Skeletal muscle tissue (tissue), 3 donors: ENCODE measurements at regions not wholly inside any gene's neighbourhood (a gene's known extent, or its start where the extent isn't known, plus 50 kb on each side); places are given as distances from the start of the nearest gene placed in this dataset.

ENCODE experiments used
- H3K27ac ChIP-seq: one replicate; pipeline ENCODE4 v1.7.0; 2013; ENCODE audit warnings: mild to moderate bottlenecking, low read depth, low read length, inconsistent platforms
- H3K27me3 ChIP-seq, 3 donors: one replicate each; pipeline ENCODE4 v1.7.0; 2013; ENCODE audit warnings: low read length in 3 of 3; ENCODE audit not compliant: control insufficient read depth in 3 of 3, insufficient read depth in 3 of 3
- H3K36me3 ChIP-seq, 3 donors: one replicate each; pipeline ENCODE4 v1.7.0; 2013; ENCODE audit warnings: low read length in 3 of 3; ENCODE audit not compliant: control insufficient read depth in 3 of 3, insufficient read depth in 3 of 3
- H3K4me1 ChIP-seq, 3 donors: one replicate each; pipeline ENCODE4 v1.7.0; 2013; ENCODE audit warnings: low read length in 3 of 3, mild to moderate bottlenecking in 3 of 3; ENCODE audit not compliant: control insufficient read depth in 3 of 3, insufficient read depth in 3 of 3
- H3K4me3 ChIP-seq, 3 donors: one replicate each; pipeline ENCODE4 v1.7.0; 2013; ENCODE audit warnings: low read length in 3 of 3
- H3K9ac ChIP-seq, 3 donors: one replicate each; pipeline ENCODE4 v1.7.0; 2013; ENCODE audit warnings: low read length in 3 of 3, mild to moderate bottlenecking in 3 of 3, moderate library complexity in 2 of 3, low read depth in 1 of 3
- H3K9me3 ChIP-seq, 3 donors: one replicate each; pipeline ENCODE4 v1.7.0; 2013; ENCODE audit warnings: low read length in 3 of 3; ENCODE audit not compliant: control insufficient read depth in 3 of 3
- donor health status: Osteomylitis.

DNA sequence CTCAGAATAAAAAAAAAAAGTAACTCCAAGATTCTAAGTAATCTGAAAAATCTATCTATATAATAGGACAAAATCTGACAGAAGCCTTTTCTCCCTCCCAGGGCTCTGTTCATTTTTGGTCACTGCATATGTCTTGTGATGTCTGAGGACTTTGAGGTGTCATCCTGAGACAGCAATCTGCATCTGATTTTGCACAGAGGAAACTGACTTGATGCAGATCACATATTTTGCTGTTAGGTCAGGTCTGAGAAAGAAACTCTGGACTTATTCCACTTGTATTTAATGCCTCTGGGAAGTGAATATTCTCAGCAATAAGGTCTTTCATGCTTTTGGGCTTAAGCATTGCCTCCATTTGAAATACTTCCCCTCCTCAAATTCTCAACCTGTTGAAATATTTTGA, 295.2 kb upstream of the THBS1 start:
- no peaks in the 10 kb centered on the region for H3K9me3 ChIP-seq
- no peak overlapping the region for H3K4me3 ChIP-seq
- H3K27ac ChIP-seq, result no peak overlapping the region
- H3K36me3 ChIP-seq, result no peaks in the 10 kb centered on the region
- H3K27me3 ChIP-seq, result no peaks in the 10 kb centered on the region
- no peak overlapping the region for H3K9ac ChIP-seq
- no peaks in the 10 kb centered on the region for H3K4me1 ChIP-seq

- Histone ChIP-seq H3K4me1 (no peaks in the 10 kb centered on the region), H3K4me3 (no peak overlapping the region), H3K9ac (no peak overlapping the region), H3K36me3 (no peaks in the 10 kb centered on the region), H3K27ac (no peak overlapping the region), H3K9me3 (no peaks in the 10 kb centered on the region), H3K27me3 (no peaks in the 10 kb centered on the region)
Measured at GRCh38 chr15:39286706-39287105, 294.2 kb upstream of the THBS1 start.

- H3K9ac ChIP-seq, result no peak overlapping the region
- H3K4me1 ChIP-seq, result no peaks in the 10 kb centered on the region
Measured at GRCh38 chr15:39287322-39288195, 293.3 kb upstream of the THBS1 start.

DNA sequence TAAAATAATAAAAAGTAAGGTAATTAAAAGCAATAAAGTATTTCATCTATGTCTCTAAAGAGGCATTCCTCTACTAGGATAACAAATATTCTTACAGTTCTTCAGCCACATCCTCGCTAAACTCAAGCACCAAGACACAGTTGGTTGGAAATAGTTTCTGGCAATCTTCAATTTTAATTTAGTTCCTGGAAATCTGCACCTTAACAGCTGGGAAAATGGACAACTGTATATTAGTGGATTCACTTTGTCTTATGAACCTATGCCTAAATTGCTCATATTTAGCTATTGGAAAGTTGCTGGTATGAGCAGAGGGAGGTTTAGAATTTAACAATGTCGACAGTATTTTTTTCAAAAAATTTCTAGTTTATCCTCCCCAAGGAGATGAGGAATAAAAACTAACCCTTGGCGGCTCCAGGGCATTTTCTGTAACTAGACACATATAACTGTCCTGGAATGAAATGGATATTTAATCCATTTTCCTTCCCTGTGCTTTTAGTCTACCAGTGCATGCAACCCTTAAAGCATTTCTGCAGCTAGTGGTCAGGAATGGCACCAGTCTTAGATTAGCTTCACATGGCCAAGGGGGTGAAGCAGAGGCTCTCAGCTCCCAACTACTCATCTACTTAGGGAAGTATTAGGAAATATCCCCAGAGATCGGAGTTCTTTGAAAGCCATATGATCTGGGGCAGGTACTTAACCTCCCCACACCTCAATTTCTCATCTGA, 290.0 kb upstream of the THBS1 start:
- Histone ChIP-seq H3K9me3 (no peaks in the 10 kb centered on the region), H3K27me3 (no peaks in the 10 kb centered on the region), H3K4me3 (no peak overlapping the region), H3K9ac (no peak overlapping the region), H3K4me1 (no peaks in the 10 kb centered on the region), H3K27ac (no peak overlapping the region), H3K36me3 (no peaks in the 10 kb centered on the region)

More at GRCh38 chr15:39287322-39288195, 293.3 kb upstream of the THBS1 start:
- no peaks in the 10 kb centered on the region for H3K9me3 ChIP-seq
- no peaks in the 10 kb centered on the region for H3K27me3 ChIP-seq
- no peak overlapping the region for H3K27ac ChIP-seq
- H3K4me3 ChIP-seq, result no peak overlapping the region
- no peaks in the 10 kb centered on the region for H3K36me3 ChIP-seq

DNA sequence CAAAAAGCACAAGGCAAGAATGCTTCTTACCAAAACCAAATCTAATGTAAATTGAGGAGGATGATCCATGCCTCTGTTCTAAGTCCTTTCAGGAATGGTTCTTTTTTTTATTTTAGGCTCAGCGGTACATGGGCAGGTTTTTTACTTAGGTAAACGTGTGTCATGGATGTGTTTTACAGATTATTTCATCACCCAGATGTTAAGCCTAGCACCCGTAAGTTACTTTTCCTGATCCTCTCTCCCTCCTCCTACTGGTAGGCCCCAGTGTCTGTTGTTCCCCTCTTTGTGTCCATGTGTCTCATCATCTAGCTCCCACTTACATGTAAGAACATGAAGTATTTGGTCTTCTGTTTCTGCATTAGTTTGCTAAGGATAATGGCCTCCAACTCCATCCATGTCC, 289.2 kb upstream of the THBS1 start:
- no peak overlapping the region for H3K27ac ChIP-seq

DNA sequence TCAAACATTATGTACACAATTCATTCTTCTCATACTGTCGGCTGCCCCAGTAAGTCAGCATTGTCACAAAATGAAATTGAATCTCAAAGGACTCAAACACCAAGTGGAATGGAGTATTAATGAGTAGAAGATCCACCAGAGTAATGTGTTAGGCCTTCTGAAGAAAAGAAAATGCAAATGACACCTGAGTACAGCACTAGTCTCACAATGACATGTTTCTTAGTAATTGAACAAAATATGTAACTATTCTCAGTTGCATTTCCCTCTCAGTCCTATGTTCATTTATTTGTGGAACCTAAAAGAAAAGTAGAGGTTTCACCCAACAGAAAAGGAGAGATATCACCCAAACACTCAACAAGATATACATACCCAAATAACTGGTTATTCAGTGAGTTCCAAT, 283.9 kb upstream of the THBS1 start:
- no peaks in the 10 kb centered on the region for H3K36me3 ChIP-seq
- H3K4me3 ChIP-seq, result no peak overlapping the region
- no peaks in the 10 kb centered on the region for H3K4me1 ChIP-seq
- no peak overlapping the region for H3K9ac ChIP-seq
- no peak overlapping the region for H3K27ac ChIP-seq
- no peaks in the 10 kb centered on the region for H3K9me3 ChIP-seq
- H3K27me3 ChIP-seq, result no peaks in the 10 kb centered on the region

More for the DNA sequence above, 289.2 kb upstream of the THBS1 start:
- no peak overlapping the region for H3K4me3 ChIP-seq
- no peaks in the 10 kb centered on the region for H3K4me1 ChIP-seq
- no peaks in the 10 kb centered on the region for H3K27me3 ChIP-seq
- no peaks in the 10 kb centered on the region for H3K36me3 ChIP-seq
- no peak overlapping the region for H3K9ac ChIP-seq
- H3K9me3 ChIP-seq, result no peaks in the 10 kb centered on the region

DNA sequence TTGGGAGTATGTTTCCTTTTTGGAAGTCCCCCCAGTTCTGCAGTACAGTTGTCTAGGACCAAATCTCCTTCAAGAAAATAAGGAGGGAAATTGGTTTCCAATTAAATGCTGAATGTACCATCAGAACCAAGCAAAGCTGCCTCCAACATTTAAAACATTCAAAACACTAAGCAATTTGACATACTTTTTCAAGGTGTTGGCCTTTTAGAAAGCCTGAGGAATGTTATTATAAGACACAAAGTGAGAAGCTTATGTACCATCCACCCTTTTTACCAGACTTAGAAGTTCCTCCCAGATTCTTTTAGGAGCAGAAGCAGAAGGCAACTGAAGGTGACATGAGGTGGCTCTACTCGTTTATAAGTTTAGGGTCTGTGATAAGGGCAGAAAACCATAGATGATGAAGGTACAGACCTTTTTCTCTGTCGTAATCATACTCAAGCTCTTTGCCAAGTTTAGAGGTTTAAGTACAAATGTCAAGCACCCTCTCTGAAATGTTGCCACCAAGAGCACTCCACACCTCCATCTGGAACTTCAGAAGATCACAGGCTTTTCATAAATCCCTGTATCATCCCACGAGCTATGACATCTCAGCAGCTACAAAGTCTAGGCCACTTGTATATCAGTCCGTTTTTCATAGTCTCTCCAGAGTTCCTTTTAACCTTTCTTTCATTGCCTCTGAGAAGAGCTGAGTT, 282.5 kb upstream of the THBS1 start:
- Histone ChIP-seq H3K27me3 (no peaks in the 10 kb centered on the region), H3K4me1 (no peaks in the 10 kb centered on the region), H3K4me3 (no peak overlapping the region), H3K27ac (no peak overlapping the region), H3K9ac (no peak overlapping the region), H3K36me3 (no peaks in the 10 kb centered on the region), H3K9me3 (no peaks in the 10 kb centered on the region)

- no peaks in the 10 kb centered on the region for H3K36me3 ChIP-seq
- H3K9me3 ChIP-seq, result no peaks in the 10 kb centered on the region
- no peaks in the 10 kb centered on the region for H3K4me1 ChIP-seq
- H3K9ac ChIP-seq, result no peak overlapping the region
- H3K27me3 ChIP-seq, result no peaks in the 10 kb centered on the region
- no peak overlapping the region for H3K4me3 ChIP-seq
- no peak overlapping the region for H3K27ac ChIP-seq
Measured at GRCh38 chr15:39299486-39300267, 281.2 kb upstream of the THBS1 start.

DNA sequence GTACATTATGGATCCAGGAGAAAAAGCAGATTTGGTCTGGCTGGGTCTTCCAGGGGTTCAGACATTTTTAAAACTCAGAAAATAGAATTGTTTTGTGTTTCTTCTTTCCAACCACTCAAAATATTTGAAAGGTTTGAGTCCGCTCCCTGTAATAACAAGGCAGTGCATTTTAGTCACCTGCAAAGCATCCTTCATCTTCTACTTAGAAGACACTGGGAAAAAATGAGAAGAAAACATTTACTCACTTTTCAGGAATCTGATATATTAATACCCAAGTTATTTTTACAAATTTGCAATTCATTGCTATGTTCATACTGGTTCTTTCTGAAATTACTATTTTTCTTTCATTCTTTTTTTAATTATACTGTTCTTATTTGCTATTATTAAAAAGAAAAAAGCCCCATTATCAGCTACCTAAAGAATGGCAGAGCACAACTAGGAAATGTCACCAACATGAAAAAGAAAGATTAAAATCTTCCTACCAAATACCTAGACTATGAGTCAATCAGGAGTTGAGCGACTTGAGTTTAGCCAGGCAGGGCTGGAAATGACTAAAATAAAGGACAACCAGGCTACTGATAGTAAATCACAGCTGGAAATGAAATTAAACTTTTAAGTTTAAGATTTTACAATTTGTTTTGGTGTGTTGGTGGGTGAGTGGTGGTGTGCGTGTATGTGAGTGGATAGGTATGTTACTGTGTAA, 280.3 kb upstream of the THBS1 start:
- Histone ChIP-seq H3K27me3 (no peaks in the 10 kb centered on the region), H3K36me3 (no peaks in the 10 kb centered on the region), H3K4me1 (no peaks in the 10 kb centered on the region), H3K27ac (no peak overlapping the region), H3K9ac (no peak overlapping the region), H3K4me3 (no peak overlapping the region), H3K9me3 (no peaks in the 10 kb centered on the region)
